CD4-positive, alpha-beta T cell treated with Interferon gamma for 1 hour (primary cell): ENCODE measurements at regions not wholly inside any gene's neighbourhood (a gene's known extent, or its start where the extent isn't known, plus 50 kb on each side); places are given as distances from the start of the nearest gene placed in this dataset.
"Not testable (repeated sequence)": the region's sequence is repeated elsewhere in the genome, so short reads cannot be mapped to it uniquely, and the experiment has no call there.

Experiments used
- DNase-seq: peaks from one replicate; pipeline ENCODE4 v3.0.0-alpha.2; 2020

DNA sequence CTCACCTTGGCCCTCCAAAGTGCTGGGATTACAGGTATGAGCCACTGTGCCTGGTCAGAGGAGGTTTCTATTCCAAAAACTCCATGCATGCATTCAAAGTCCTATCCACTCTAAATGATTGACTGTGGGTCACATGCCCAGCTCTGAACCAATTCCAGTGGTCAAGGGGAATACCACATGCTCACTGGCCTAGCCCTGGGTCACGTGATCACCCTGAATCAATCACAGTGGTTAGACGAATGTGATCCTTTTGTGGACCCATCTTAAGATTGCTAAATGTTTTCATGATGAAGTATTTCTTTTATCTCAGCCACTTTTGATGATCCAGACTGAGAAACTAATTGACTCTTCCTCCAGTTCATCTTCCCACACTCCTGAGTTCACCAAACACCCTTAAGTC lies 475.8 kb downstream of the PREX1 start:
- no peak for DNase-seq

DNA sequence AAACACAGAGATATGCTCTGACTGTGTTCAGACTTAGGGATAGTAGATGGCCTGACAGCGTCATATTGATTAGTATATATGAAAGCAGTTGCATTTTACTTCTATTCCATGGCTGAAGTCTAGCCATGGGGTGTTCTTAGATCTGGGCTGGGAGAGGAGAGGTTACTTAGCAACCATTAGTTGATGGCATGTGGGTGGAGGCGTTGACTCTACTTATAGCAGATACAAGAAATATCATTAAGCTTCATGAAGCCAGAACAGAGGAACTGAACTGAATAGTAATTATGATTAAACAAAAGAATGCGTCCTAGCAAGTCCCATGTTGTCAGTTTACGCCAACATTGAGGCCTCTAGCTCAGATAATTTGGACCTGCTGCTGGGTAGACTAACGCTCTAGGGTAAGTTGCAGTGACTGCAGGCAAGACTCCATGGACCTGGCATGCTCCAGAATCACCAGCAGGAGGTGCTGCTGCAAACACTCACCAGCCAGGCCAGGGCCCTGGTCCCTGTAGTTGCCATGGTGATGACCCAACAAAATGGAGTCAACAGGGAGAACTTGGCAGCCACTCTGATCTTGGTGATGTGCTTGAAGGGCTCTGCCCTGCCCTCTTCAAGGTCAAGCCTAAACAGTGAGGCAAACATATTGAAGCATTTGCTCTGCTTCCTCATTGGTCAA lies 477.3 kb downstream of the PREX1 start:
- DNase-seq: no peak

DNA sequence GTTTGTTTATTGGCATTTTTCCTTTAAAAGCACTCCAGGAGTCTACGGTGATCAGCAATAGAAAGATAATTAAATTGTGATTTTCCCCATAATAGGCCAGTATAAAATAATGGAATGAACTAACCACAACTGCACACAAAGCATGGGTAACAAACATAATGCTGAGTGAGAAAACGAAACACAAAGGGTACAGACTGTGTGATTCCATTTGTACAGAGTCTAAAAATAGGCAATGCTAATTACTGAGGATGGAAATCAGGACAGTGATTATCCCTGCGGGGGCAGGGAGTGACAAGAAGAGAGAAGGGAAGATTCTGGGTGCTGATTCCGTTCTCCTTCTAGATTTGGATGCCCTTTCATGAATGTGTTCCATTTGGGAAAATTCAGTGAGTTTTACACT lies 478.1 kb downstream of the PREX1 start:
- no peak for DNase-seq

DNA sequence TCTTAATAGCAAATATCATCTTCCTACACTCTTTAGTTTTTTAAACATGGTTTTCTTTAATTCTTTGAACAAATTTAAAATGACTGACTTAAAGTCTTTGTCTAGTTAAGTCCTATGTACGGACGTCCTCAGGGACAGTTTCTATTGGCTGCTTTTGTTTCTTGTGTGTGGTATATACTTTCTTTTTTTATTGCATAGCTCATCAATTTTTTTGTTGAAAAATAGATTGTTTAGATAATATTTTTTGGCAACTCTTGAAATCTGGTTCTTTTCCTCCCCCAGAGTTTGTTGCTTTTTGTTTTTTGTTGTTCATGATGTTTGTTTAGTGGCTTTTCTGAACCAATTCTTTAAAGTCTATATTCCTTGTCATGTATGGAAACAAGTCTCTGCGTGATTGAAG lies 479.8 kb downstream of the PREX1 start:
- no peak for DNase-seq

DNA sequence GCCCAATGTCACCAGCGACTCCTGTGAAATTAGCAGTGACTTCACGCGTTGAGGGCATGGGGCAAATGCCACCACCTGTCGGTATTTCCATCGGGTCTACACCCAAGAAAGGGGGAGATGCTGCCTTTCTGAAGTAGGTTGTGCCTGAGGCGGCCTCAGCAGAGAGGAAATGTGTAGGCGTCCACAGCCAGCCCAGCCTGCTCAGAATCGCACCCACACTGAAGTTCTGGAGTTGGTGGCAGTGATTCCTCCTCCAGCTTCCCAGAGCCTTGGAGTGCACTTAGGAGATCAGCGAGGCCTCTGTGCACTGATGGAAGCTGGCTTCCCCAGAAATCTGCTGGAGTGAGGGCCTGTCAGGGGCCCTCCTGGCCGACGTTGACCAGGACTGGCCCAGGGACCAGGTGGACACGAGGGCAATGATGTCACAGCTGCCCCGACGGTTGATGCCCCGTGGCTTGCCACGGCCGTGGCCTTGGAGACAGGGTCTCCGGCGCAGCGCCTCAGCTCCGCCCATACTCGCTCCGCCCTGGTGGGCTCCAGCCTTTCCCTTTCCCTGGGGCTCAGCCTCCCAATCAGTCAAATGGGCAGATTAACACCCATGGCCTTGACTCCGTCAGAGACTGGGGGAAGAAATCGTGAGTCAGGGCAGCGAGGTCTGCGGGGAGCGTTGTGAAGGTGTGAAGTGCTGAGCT lies 484.8 kb downstream of the PREX1 start:
- no peak for DNase-seq

DNA sequence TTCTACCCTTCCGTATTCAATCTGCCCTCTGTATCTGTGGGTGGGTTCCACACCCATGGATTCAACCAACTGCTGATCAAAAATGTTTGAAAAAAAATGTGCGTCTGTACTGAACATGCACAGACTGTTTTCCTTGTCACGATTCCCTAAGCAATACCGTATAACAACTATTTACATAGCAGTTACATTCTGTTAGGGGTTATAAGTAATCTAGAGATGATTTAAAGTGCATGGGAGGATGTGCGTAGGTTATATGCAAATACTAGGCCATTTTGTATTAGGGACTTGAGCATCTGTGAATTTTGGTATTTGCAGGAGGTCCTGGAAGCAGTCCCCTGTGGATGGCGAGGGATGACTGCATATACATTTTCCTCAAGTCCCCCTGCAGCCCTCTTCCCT lies 486.9 kb downstream of the PREX1 start:
- no peak for DNase-seq

DNA sequence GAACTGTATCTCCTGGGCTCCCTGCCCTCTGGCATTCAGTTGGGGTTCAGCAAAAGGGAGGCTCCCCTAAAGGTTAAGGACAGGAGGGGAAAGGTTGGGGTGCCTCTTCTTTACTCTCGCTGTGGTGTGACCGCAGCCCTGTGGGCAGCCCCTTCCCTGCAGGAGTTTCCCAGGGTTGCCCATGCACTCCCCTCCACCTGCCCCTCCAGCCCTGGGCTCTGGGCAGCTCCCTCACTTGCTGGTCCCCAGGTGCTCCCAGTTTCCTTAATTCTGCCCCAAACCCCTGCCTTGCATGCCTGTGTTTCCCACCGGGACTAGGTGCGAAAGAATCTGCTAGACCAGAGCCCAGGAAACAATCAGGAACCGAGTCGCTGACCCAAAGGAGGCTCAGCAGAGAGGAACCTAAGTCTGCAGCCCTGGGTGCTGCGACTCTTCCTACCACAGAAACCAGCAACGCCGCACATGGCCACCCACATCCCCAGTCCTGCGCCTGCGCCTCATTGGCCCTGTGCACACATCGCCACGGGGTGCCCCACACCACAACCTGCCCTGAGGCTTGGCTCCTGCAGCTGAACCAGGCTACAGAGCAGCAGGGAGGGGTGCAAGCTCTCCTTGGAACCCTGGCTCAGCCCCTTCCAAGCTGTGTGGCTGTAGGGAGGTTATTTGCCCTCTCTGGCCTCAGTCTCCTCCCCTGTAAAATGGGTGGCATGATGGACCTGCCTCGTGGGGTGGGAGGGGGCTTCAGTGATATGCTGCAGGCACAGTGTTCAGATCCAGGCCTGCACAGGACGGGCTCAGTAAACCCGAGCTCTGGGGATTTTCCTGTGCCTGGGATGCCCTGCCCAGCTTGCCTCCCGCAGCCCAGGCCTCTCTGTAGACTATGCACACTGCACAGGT lies 487.6 kb downstream of the PREX1 start:
- no peak for DNase-seq

DNA sequence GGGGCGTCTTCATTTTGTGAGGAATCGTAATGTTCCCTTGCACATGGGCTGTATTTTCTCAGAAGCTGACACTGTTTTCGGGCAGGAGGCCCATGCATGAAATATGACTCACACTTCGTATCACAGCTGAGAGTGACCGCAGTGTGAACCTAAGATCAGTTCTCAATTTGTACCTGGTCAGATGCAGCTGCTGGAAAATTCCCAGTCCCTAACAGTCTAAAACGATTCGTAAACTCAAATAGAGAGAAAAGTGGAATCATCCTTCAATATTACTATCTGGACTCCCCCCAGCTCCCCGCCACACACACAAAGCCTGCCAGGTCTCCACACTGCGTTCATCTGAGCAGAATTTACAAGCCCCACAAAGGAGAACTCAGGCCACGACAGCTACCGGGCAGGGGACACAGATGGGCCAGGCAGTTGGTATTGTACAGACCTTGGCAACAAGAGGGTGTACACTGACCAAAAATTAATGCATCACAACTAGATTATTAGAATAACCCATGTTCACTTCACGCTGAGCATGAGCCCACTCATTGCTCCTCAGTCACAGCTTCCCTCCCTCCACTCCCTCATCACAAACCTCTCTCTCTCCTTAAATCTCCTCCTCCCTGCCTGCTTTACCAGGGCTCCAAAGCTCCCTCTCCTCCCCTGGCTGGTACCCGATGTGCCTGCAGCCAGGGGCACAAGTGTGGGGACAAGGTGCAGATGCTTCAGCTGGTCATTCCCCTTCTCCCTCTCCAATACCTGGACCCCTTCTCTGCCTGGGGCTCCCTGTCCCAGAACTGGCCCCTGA lies 488.4 kb downstream of the PREX1 start:
- DNase-seq: no peak

DNA sequence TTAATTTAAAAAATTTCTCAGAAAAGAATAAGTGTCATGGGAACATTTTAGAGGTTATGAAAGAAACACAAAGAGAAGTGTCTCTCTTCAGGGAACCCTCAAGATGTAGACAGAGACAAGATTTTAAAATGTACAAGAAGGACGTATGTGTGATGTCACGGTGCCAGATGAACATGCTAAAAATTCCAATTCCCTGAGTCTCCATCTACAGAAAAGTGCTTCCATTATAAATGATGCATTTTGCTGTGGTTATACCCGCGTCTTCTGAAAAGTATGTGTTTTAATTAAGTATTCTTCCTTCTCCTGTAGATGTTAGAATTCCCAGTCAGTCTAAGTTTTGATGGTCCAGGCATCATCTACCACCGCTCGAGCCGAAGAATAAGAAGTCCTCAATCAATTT lies 489.1 kb downstream of the PREX1 start:
- no peak for DNase-seq

DNA sequence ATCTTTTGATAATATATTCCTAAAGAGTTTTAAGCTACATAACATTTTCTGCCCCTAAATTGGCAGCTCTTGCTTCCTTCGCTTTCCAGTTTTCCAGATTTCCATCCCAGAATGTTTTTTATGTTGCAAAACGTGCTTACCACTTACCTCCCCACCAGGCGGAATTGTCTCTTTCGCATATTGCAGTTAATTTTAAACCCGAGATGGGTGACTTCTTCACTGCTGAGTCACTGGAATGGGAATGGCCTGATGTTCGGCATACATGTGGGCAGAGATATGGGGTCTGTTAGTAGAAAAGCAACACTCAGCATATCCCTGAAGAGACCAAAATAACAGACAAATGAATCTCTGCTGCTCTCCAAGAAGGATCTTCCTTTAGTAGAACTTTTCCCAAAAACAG lies 491.2 kb downstream of the PREX1 start:
- no peak for DNase-seq

DNA sequence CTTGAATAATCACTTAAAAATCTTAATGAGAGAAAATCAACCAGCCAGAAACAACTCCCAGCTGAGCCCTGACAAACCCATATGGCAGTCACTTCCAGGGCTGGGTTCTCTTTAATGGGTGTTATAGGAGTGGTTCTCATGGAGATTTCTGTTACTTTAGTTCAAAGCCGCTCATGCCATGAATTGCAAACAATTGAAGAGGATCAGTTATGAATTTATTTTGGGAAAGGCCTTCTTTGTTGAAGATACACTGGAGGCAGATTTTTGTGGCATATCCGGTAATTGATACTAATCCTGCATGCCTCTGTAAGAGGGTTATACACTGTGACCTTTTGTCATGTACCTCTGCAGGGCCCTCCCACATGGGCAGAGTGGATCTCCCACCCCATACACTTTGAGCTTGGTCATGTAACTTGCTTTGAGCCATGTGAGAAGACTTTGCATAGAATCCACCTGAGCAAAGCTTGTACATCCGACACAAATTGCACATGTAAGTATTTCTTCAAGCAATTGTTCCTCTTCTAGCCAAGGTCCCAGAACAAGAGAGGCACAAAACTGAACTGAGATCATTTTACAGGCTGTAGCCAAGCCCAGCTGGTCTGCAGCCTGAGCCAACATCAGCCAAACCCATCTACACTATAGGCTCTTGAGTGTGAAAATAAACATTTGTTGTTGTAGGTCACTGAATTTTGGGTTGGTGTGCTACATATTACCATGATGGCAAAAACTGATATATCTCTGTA lies 492.3 kb downstream of the PREX1 start:
- no peak for DNase-seq

DNA sequence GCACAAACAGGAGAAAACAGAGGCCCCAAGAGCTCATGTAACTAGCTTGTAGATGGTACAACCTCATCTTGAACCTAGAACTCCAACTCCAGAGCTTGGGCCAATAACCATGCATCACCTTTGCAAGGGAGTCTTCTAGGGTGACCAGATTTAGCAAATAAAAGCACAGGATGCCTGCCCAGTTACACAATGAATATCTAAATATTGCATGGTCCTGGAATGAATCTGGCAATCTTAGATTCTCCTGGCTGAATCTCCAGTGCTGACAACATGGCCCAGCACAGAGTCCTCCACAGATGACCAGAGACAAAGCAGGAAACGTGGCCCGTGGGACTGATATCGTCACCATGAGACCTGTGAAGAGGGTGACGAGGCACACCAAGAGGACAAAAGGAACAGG lies 494.1 kb downstream of the PREX1 start:
- no peak for DNase-seq

DNA sequence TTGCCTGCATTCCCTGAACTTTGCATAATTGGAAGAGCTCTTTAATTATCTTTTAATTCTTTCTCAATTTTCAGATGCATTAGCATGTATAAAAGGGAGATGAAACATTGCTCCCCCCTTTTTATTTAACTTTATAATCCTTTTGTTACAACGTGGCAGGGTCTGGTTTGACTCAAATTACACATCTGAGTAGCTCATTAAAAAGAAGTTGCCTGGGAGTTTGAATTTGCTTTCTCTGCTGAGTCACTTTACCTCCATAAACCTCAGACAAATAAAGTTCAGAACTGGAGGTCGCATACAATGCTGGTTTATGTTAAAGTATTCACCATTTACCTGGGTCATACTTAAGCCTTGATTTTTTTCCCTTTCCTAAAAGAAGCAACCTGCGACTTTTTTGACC lies 495.2 kb downstream of the PREX1 start:
- no peak for DNase-seq

DNA sequence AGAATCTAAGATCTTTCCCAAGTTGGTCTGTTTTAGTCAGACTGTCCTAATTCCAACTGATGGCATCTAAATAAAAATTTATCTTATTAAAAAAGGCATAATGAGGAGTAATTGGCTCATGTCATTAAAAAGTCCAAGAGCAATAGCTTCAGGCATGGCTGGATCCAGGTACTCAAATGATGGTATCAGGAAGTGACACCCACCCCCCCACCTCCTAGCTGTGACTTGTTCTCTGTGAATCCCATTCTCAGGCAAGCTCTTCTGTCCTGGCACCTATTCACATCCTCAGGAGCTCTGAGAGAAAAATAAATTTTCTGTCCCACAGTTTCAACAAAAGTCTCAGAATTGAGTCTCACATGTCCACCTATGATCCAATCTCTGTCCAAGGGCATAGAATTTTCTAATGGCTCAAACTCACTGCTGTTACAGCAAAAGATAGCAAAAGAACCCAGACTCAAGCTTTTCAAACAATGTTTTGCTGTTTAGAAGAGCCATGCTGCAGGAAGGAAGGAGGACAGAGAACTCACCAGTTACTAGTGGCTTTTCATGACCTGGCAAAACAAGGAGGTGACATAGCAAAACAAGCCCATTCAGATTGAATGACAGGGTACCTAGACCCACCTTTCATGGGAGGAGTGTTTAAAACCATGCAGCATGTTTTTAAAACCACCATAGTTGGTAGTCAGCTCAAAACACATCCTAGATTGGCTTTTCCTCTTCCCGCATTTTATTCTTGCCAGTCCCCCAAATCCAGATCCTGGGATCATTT lies 496.1 kb downstream of the PREX1 start:
- no peak for DNase-seq

DNA sequence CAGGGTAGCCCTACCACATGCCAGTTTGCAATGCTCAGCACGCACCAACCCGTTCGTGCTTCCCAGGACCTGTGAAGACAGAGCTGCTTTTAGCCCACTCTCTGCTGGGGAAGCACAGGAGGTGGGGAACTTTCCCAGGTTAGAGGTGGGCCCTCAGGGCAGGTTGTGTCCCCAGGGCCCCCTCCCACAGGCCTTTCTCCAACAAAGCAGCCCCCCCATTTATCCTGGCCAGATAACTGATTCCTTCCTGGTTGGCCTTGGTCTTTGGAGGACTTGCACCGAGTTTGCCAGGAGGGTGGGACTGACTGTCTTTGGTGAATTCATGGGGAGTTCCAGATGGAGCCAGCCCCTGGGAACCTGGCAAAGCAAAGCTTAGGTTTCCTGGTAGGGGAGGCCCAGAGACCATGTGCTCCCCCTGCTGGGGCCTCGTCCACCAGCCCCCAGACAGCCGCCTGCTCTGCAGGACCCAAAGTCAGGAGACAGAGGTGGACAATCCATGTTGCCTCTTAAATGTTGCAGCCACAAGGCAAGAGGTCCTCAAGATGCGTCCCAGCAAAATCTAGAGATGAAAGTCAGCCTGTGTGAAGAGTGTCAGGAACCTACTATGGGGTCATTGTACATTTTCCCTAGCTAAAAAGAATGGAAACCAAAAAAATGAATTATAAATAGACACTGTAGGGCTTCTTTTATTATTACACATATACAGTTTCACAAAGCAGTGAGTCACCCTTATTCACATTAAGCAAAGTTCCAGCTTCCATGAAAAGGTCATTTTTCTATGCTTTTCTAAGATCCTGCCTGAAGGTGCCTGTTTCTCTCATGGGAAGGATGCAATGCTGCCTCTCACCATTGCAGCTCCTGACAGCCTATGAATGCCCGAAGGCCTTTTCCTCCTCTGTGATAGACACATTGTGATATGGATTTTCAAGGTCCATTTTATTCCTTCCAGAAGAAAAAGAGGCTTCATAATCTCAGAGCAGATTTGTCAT lies 497.8 kb downstream of the PREX1 start:
- DNase-seq: no peak

DNA sequence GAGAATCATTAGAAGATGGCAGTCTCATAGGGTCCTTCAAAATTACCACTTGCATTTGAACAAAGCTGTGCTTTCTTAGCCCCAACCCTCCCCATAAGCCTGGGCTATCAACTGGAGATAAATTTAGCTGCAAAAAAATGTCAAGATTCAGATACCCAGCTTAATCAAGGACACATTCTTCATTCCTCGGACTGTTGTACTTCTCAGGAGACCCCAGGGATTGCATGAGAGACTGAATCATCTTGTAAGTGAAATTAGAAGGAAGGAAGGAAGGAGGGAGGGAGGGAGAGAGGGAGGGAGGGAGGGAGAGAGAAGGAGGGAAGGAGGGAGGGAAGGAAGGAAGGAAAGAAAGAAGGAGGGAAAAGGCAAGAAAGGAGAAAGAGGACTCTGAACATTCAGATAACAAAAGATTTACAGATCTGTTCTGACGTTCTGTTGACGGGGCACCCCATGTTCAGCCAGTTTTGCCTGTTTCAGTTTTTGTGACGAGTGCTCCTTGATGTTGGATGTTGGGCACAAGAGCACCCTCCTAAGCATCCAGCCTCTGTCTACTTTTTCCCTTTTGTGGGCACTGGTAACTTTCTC lies 498.7 kb downstream of the PREX1 start:
- no peak for DNase-seq

DNA sequence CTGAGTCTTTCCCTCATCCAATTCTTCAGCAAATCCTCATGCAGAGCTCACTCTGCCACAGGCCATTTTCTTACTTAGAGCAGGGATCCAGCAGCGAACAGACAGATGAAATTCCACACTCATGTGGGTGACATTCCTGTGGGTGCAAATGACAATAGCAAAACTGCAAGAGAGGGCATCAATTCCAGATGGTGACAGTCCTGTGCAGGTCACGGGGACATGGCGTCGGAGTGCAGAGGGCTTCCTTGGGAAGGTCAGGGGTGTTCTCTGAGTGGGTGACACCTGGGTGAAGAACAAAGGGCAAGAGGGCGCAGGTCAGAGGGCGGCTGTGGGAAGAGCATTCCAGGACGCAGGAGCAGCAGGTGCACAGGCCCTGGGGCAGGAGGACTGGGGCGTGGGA lies 500.0 kb downstream of the PREX1 start:
- not testable (repeated sequence) for DNase-seq

DNA sequence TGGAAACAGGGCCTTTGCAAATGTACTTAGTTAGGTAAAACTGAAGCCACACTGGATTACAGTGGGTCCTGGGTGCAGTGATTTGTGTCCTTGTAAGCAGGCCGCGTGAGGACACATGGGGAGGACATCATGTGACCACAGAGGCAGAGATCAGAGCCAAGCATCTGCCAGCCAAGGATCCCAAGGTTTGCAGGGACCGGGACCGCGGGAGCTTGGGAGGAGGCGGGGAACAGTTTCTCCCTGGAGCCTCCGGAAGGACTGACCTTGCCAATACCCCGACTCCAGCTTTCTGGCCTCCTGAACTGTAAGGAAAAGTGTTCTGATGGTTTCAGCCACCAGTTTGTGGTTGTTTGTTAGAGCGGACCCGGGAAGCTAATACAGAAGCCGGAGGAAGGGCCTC lies 500.9 kb downstream of the PREX1 start:
- DNase-seq: no peak

DNA sequence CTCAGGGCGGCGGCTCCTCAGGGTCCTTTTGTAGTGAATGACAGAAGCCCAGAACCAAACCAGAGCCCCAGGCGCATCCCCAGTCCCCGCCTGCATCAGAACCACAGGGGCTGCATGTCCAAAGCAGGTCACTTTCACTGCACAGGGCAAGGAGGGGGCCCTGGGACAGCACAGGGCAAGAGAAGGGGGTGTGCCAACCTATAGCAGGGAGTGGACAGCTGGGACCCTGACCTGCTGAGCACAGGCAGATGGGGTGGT lies 501.4 kb downstream of the PREX1 start:
- no peak for DNase-seq
